ENCODE measurements at regions not wholly inside any gene's neighbourhood (a gene's known extent, or its start where the extent isn't known, plus 50 kb on each side); places are given as distances from the start of the nearest gene placed in this dataset.

- H3K4me3 ChIP-seq: no peak overlapping the region
- no peaks in the 10 kb centered on the region for H4K20me1 ChIP-seq (replicated peaks; ENCODE audit: control insufficient read depth, insufficient read depth, low read length)
- intact Hi-C loops (cut with micrococcal nuclease): no loop called here
- ChIA-PET CTCF (ENCODE audit: low intra/inter-chr PET ratio) (no interaction called here), POLR2A (no interaction called here)
- H3K36me3 ChIP-seq (ENCODE audit: control insufficient read depth, insufficient read depth, low read length): no peaks in the 10 kb centered on the region
- peaks cover 10 to 17% of the 10 kb centered on the region in 2 experiments; a peak in 4 of 5 replicates for H3K4me1 ChIP-seq (replicated peaks in 1 of 2; ENCODE audit: control insufficient read depth in 2 of 2, insufficient read depth in 2 of 2, low read length in 2 of 2)
- no TSS peak for BruUV-seq (replicated peaks)
- peaks cover 6 to 14% of the 10 kb centered on the region in 2 experiments for H3K27me3 ChIP-seq (ENCODE audit: control insufficient read depth in 2 of 2, insufficient read depth in 2 of 2, low read length in 2 of 2)
- ATAC-seq (no peak), FAIRE-seq (no peak), DNase-seq (ENCODE audit: extremely low read depth in 1 of 4, low spot score in 3 of 4) (no peak)
- WGBS (ENCODE audit: insufficient coverage, low coverage, missing lambda C conversion rate): 3% methylated on average over 7 of the region's 7 CpGs
- TF ChIP-seq, protein P1, sequence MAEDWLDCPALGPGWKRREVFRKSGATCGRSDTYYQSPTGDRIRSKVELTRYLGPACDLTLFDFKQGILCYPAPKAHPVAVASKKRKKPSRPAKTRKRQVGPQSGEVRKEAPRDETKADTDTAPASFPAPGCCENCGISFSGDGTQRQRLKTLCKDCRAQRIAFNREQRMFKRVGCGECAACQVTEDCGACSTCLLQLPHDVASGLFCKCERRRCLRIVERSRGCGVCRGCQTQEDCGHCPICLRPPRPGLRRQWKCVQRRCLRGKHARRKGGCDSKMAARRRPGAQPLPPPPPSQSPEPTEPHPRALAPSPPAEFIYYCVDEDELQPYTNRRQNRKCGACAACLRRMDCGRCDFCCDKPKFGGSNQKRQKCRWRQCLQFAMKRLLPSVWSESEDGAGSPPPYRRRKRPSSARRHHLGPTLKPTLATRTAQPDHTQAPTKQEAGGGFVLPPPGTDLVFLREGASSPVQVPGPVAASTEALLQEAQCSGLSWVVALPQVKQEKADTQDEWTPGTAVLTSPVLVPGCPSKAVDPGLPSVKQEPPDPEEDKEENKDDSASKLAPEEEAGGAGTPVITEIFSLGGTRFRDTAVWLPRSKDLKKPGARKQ (CRISPR knock-in tag; IDR thresholded peaks at IDR 0.05): no peak
- TF ChIP-seq MYNN (IDR thresholded peaks at IDR 0.05) (no peak), MYNN (CRISPR knock-in tag; IDR thresholded peaks at IDR 0.05) (no peak), DPF2 (IDR thresholded peaks at IDR 0.05) (no peak), SAFB2 (IDR thresholded peaks at IDR 0.05; ENCODE audit: borderline replicate concordance, low read depth, low read length, severe bottlenecking) (no peak), ZNF121 (CRISPR knock-in tag; conservative IDR thresholded peaks at IDR 0.05) (no peak), CBX3 (IDR thresholded peaks at IDR 0.05; ENCODE audit: borderline replicate concordance in 1 of 2, low read length in 2 of 2) (no peak), BRD4 (IDR thresholded peaks at IDR 0.05) (no peak), MECOM (CRISPR knock-in tag; IDR thresholded peaks at IDR 0.05) (no peak), WHSC1 (IDR thresholded peaks at IDR 0.05; ENCODE audit: low read length) (no peak), NR2C2 (CRISPR knock-in tag; IDR thresholded peaks at IDR 0.05) (no peak), NR2C2 (tag; IDR thresholded peaks at IDR 0.05) (no peak), ZNF431 (CRISPR knock-in tag; IDR thresholded peaks at IDR 0.05) (no peak), CBFA2T2 (conservative IDR thresholded peaks at IDR 0.05) (no peak), SMAD4 (CRISPR knock-in tag; conservative IDR thresholded peaks at IDR 0.05) (no peak)
- TF ChIP-seq, protein P2, sequence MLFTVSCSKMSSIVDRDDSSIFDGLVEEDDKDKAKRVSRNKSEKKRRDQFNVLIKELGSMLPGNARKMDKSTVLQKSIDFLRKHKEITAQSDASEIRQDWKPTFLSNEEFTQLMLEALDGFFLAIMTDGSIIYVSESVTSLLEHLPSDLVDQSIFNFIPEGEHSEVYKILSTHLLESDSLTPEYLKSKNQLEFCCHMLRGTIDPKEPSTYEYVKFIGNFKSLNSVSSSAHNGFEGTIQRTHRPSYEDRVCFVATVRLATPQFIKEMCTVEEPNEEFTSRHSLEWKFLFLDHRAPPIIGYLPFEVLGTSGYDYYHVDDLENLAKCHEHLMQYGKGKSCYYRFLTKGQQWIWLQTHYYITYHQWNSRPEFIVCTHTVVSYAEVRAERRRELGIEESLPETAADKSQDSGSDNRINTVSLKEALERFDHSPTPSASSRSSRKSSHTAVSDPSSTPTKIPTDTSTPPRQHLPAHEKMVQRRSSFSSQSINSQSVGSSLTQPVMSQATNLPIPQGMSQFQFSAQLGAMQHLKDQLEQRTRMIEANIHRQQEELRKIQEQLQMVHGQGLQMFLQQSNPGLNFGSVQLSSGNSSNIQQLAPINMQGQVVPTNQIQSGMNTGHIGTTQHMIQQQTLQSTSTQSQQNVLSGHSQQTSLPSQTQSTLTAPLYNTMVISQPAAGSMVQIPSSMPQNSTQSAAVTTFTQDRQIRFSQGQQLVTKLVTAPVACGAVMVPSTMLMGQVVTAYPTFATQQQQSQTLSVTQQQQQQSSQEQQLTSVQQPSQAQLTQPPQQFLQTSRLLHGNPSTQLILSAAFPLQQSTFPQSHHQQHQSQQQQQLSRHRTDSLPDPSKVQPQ (CRISPR knock-in tag; IDR thresholded peaks at IDR 0.05; ENCODE audit: borderline replicate concordance): no peak
- TF ChIP-seq, protein P3, sequence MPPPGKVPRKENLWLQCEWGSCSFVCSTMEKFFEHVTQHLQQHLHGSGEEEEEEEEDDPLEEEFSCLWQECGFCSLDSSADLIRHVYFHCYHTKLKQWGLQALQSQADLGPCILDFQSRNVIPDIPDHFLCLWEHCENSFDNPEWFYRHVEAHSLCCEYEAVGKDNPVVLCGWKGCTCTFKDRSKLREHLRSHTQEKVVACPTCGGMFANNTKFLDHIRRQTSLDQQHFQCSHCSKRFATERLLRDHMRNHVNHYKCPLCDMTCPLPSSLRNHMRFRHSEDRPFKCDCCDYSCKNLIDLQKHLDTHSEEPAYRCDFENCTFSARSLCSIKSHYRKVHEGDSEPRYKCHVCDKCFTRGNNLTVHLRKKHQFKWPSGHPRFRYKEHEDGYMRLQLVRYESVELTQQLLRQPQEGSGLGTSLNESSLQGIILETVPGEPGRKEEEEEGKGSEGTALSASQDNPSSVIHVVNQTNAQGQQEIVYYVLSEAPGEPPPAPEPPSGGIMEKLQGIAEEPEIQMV (tag; conservative IDR thresholded peaks at IDR 0.05; ENCODE audit: low read depth): no peak
- H2AFZ ChIP-seq (ENCODE audit: low read depth, low read length): no peak overlapping the region
- no peak overlapping the region for H3K9ac ChIP-seq (ENCODE audit: insufficient read depth in 1 of 2, low read depth in 2 of 2, low read length in 2 of 2)
- H3K79me2 ChIP-seq (ENCODE audit: control insufficient read depth, insufficient read depth, low read length): no peaks in the 10 kb centered on the region
- no peaks in the 10 kb centered on the region for H3K9me1 ChIP-seq (ENCODE audit: control insufficient read depth, insufficient read depth, low read length)
- no peaks in the 10 kb centered on the region for H3K9me3 ChIP-seq (replicated peaks; ENCODE audit: control insufficient read depth, insufficient read depth, low read depth, low read length)
- H3K4me2 ChIP-seq (ENCODE audit: insufficient read depth, low read length): no peak overlapping the region
- H3K27ac ChIP-seq (ENCODE audit: extremely low read depth, low read depth, low read length): no peak overlapping the region
- in situ Hi-C loops (cut with MboI): no loop called here
These were observed 131.8 kb upstream of the KRAS start for GRCh38 chr12:25382311-25383106.
